HCT116 (cell line): ENCODE measurements at regions not wholly inside any gene's neighbourhood (a gene's known extent, or its start where the extent isn't known, plus 50 kb on each side); places are given as distances from the start of the nearest gene placed in this dataset.

Experiments used
- POLR2A ChIP-seq: IDR thresholded peaks from 2 replicates; pipeline ENCODE4 v1.7.0; 2011; ENCODE audit warnings: borderline replicate concordance; ENCODE audit not compliant: insufficient read depth, insufficient read length; ENCODE audit errors: extremely low read depth
- TCF7L2 ChIP-seq: IDR thresholded peaks from 2 replicates; pipeline ENCODE4 v1.7.0; 2011; ENCODE audit warnings: borderline replicate concordance, inconsistent platforms; ENCODE audit not compliant: insufficient read depth, insufficient read length; ENCODE audit errors: extremely low read depth
- ZNF274 ChIP-seq: fragments of 200-500 bp; sonication (Bioruptor generic); IDR thresholded peaks from 2 replicates; pipeline ENCODE4 v1.6.1; 2014; ENCODE audit warnings: mild to moderate bottlenecking, low read depth, low read length, inconsistent platforms
- TF ChIP-seq, protein P1 (sequence below), 3 experiments: fragments of 200-600 bp in 1 of 3; sonication (generic) in 1 of 3; IDR thresholded peaks in 2 of 3; conservative IDR thresholded peaks in 1 of 3; 2 replicates each; pipeline ENCODE4 v1.5.1; 2012 to 2017; ENCODE audit warnings: low read depth in 2 of 3, low read length in 2 of 3, antibody characterized with exemption in 1 of 3, borderline replicate concordance in 1 of 3, control low read depth in 1 of 3, mild to moderate bottlenecking in 1 of 3, mixed read lengths in 1 of 3, mixed run types in 1 of 3, moderate library complexity in 1 of 3; ENCODE audit not compliant: insufficient read depth in 1 of 3

DNA sequence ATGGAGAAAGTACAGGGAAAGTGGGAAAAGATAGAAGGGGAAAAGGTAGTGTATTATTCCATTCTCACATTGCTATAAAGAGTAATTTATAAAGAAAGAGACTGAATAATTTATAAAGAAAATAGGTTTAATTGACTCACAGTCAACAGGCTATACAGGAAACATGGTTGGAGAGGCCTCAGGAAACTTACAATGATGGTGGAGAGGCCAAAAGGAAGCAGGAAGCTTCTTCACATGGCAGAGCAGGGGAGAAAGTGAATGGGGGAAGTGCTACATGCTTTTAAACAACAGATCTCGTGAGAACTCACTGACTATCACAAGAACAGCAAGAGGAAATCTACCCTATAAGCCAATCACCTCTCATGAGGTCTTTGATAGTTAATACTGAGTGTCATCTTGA lies 725.0 kb upstream of the FLRT2 start:
- no peak for TF ChIP-seq POLR2A
- no peak for TF ChIP-seq ZNF274
- TF ChIP-seq, protein P1, sequence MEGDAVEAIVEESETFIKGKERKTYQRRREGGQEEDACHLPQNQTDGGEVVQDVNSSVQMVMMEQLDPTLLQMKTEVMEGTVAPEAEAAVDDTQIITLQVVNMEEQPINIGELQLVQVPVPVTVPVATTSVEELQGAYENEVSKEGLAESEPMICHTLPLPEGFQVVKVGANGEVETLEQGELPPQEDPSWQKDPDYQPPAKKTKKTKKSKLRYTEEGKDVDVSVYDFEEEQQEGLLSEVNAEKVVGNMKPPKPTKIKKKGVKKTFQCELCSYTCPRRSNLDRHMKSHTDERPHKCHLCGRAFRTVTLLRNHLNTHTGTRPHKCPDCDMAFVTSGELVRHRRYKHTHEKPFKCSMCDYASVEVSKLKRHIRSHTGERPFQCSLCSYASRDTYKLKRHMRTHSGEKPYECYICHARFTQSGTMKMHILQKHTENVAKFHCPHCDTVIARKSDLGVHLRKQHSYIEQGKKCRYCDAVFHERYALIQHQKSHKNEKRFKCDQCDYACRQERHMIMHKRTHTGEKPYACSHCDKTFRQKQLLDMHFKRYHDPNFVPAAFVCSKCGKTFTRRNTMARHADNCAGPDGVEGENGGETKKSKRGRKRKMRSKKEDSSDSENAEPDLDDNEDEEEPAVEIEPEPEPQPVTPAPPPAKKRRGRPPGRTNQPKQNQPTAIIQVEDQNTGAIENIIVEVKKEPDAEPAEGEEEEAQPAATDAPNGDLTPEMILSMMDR (IDR thresholded peaks at IDR 0.05 in 2 of 3, conservative IDR thresholded peaks at IDR 0.05 in 1 of 3; ENCODE audit: borderline replicate concordance in 1 of 3, insufficient read depth in 1 of 3, low read depth in 2 of 3, low read length in 2 of 3), result no peak
- TF ChIP-seq TCF7L2, result no peak
